HUDEP-2 (cell line): ENCODE measurements at regions not wholly inside any gene's neighbourhood (a gene's known extent, or its start where the extent isn't known, plus 50 kb on each side); places are given as distances from the start of the nearest gene placed in this dataset.

Experiments used
- DNase-seq, 76 experiments: peaks; one replicate each; lab custom pipeline; 2025; ENCODE audit not compliant: unreplicated experiment in 76 of 76; lab: John Stamatoyannopoulos, UW

- DNase-seq: no peak
These were observed 266.4 kb upstream of the TBC1D5 start for GRCh38 chr3:18008706-18009368.

- DNase-seq: no peak
These were observed 265.5 kb upstream of the TBC1D5 start for GRCh38 chr3:18007980-18008379.

- DNase-seq: no peak
These were observed 253.3 kb upstream of the TBC1D5 start for GRCh38 chr3:17995769-17996168.

GRCh38 chr3:17994167-17994566 lies 251.7 kb upstream of the TBC1D5 start:
- DNase-seq: no peak

GRCh38 chr3:17990390-17990789 lies 248.0 kb upstream of the TBC1D5 start:
- DNase-seq: no peak

GRCh38 chr3:17986348-17986816 lies 244.0 kb upstream of the TBC1D5 start:
- no peak for DNase-seq

- no peak for DNase-seq
These were observed 243.4 kb upstream of the TBC1D5 start for GRCh38 chr3:17985658-17986347.

- DNase-seq: no peak
These were observed 240.7 kb upstream of the TBC1D5 start for GRCh38 chr3:17983106-17983505.

- DNase-seq: no peak
These were observed 239.9 kb upstream of the TBC1D5 start for GRCh38 chr3:17982211-17982880.

- no peak for DNase-seq
These were observed 238.4 kb upstream of the TBC1D5 start for GRCh38 chr3:17980863-17981262.

- no peak for DNase-seq
These were observed 237.5 kb upstream of the TBC1D5 start for GRCh38 chr3:17979911-17980310.

GRCh38 chr3:17979252-17979651 lies 236.8 kb upstream of the TBC1D5 start:
- peak in 2 of 76 experiments; percentile 2 to 3 for DNase-seq

- no peak for DNase-seq
These were observed 231.9 kb upstream of the TBC1D5 start for GRCh38 chr3:17974206-17974841.

- DNase-seq: peak in 1 of 76 experiments; percentile 0
These were observed 230.8 kb upstream of the TBC1D5 start for GRCh38 chr3:17972959-17973906.

GRCh38 chr3:17972476-17972875 lies 230.0 kb upstream of the TBC1D5 start:
- no peak for DNase-seq

GRCh38 chr3:17972030-17972429 lies 229.6 kb upstream of the TBC1D5 start:
- DNase-seq: no peak

- no peak for DNase-seq
These were observed 227.6 kb upstream of the TBC1D5 start for GRCh38 chr3:17969985-17970568.

- DNase-seq: no peak
These were observed 226.8 kb upstream of the TBC1D5 start for GRCh38 chr3:17969244-17969643.

GRCh38 chr3:17967953-17968607 lies 225.6 kb upstream of the TBC1D5 start:
- DNase-seq: no peak
